NCI-H460 (cell line): ENCODE measurements at regions not wholly inside any gene's neighbourhood (a gene's known extent, or its start where the extent isn't known, plus 50 kb on each side); places are given as distances from the start of the nearest gene placed in this dataset.

Experiments
- DNase-seq: peaks from one replicate; pipeline ENCODE4 v3.0.0-alpha.2; 2016; ENCODE audit warnings: low read depth; ENCODE audit errors: extremely low read depth

- DNase-seq: no peak
Measured at GRCh38 chr5:117681431-117682254, 1107.0 kb upstream of the SEMA6A start.

- no peak for DNase-seq
Measured at GRCh38 chr5:117680426-117680825, 1105.8 kb upstream of the SEMA6A start.

- no peak for DNase-seq
Measured at GRCh38 chr5:117679046-117679445, 1104.4 kb upstream of the SEMA6A start.

GRCh38 chr5:117675646-117676045, 1101.0 kb upstream of the SEMA6A start:
- no peak for DNase-seq

GRCh38 chr5:117671551-117671950, 1096.9 kb upstream of the SEMA6A start:
- DNase-seq: no peak

DNA sequence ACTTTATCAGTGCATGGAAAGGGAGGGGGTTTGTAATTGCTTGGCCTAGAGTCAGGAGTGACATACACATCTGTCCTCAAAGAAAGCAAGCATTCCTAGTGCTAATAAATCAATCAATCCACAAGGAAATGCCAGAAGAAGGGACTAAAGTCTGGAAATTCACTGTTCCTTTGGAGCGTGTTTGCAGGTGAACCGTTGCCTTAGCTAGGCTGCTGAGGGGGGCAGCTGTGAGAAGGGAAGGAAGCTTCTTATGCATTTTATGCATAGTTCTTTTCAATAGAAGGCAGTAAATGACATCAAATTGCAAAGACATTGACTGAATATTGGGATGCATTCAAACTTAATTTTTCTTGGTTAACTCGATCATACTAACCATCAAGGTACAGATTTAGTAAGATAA, 1092.5 kb upstream of the SEMA6A start:
- no peak for DNase-seq

- no peak for DNase-seq
Measured at GRCh38 chr5:117665121-117665520, 1090.5 kb upstream of the SEMA6A start.

DNA sequence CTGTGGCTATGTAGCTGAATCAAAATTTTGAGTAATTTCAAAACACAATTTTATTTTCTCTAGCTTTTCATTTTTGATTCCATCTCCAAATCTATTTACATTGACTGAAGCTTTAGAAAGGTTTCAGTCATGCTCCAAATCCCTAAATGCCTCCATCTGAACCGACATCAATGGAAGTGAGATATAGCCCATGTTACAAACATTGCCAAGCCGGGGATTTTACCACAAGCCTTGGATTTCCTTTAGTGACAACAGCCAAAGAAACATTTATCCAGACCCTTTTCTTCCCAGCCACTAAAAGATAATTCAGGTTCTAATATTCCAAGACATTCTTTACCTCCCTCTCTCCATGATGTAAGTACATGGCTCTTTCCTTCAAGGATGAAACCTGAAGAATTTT, 1087.7 kb upstream of the SEMA6A start:
- no peak for DNase-seq

- DNase-seq: no peak
Measured at GRCh38 chr5:117657541-117657940, 1082.9 kb upstream of the SEMA6A start.

DNA sequence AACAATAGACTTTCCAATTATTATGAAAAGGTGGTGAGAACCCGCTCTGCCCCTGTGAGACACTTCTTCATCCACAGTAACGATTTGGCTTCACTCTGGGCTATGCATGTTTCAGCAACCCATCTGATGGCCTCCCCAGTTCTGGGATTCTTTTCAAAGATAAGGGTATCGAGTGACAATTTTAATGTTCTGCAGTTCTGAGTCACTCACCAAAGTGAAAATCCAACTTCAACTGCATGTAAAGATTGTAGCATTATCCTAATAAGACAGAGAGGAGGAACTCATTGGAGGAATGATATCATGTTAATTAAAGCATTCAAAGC, 1078.3 kb upstream of the SEMA6A start:
- DNase-seq: no peak

GRCh38 chr5:117652036-117652957, 1077.7 kb upstream of the SEMA6A start:
- DNase-seq: no peak

GRCh38 chr5:117649821-117650220, 1075.2 kb upstream of the SEMA6A start:
- no peak for DNase-seq

GRCh38 chr5:117645400-117645799, 1070.8 kb upstream of the SEMA6A start:
- DNase-seq: no peak

DNA sequence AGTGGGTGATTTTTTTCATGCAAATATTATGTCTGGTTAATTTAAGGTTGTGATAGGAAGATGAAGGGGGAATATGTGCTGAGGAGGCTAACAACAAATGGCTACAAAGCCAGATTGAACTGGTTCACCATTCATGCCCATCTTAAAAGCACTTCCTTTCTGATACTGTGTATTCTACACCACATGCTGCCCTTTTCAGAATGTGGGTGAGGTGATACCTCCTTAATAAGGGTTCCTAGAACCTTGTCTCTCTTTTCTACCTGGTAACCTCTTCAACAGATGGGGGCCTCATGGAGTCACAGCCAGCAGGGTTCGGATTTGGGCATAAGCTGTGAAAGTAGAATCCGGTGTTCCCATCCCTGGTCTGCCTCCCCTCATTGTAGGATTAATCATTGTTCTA, 1064.0 kb upstream of the SEMA6A start:
- DNase-seq: no peak

- no peak for DNase-seq
Measured at GRCh38 chr5:117633093-117633492, 1058.5 kb upstream of the SEMA6A start.

- no peak for DNase-seq
Measured at GRCh38 chr5:117624201-117624600, 1049.6 kb upstream of the SEMA6A start.

GRCh38 chr5:117623042-117623805, 1048.6 kb upstream of the SEMA6A start:
- no peak for DNase-seq

DNA sequence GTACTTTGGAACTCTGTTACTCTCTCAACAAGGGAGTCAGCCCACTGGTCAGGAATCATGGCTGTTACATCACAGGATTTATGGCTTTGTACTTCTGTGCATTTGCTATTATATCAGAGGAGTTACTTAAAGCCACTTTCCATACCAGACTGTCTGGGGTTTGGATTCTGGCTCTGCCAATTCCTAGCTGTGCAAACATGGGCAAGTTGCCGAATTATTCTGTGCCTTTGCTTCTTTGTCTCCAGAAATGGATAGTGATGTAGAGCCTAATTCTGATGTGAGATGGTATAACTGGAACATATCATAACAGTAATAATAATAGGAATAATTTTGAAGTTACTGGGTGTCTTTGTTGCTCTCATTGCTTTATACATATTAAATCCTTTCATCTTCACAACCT, 1047.3 kb upstream of the SEMA6A start:
- DNase-seq: no peak

DNA sequence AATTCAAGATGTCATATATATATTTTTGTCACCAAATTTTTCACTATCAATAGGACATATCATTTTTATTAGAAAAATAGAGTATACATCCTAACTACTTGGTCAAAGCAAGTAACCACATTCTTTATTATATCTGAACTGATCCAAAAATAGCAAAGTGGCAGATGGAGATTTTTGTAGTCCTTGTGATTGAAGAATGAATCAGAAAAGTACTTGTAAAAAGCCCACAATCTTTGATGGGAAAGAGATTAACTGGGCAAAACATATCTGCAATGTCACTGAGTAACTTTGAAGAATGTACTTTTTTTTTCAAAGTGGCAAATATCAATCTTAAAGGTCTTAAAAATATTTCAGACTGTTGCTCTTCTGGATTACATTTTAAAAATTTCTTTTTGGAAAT, 1040.6 kb upstream of the SEMA6A start:
- DNase-seq: no peak

DNA sequence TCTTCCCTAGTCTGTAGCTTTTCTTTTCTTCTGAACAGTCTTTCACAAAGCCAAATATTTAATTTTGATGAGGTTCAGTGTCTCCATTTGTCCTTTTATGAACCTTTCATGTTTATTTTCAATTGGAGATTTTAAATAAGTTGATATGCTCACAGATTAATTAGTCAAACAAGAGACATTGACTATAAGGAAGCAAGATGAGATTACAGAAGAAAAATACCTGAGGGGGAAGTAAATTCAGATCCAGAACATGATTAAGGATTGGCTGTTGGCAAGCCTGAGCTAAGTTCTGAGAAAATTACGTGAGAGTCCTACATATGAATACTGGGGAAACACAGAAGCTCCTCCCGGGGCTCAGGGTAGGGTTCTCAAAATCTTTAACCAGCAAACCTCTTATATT, 1039.8 kb upstream of the SEMA6A start:
- no peak for DNase-seq

DNA sequence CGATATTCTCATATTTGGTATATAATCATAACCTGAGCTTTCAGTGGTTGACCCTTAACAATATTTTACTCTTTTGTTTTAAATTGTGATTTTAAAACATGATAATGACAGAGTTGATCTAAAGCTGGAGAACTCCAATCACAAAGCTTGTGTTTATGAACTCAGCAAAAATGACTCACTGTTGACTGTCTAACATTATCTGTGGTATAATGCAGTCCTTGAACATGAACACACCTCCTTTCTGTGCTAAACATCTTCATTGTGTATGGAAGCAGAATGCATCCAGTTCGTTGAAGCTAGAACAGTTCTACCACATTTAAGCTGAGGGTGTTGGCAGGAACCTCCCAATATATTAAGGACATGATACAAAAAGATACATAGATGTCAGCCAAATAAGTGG, 1030.2 kb upstream of the SEMA6A start:
- no peak for DNase-seq
